Naive B cell (primary cell): ENCODE measurements at regions not wholly inside any gene's neighbourhood (a gene's known extent, or its start where the extent isn't known, plus 50 kb on each side); places are given as distances from the start of the nearest gene placed in this dataset.
"Not testable (repeated sequence)": the region's sequence is repeated elsewhere in the genome, so short reads cannot be mapped to it uniquely, and the experiment has no call there.

ENCODE experiments used
- ATAC-seq, 2 donors: fragments of 150-1000 bp; cut with Tn5 transposase; 2 replicates each; pipeline ENCODE4 v1.10.0; 2021; ENCODE audit warnings: low read depth in 2 of 2, mild to moderate bottlenecking in 2 of 2, moderate library complexity in 2 of 2
- DNase-seq: peaks from one replicate; pipeline ENCODE4 v3.0.0; 2022
- H3K27ac Mint-ChIP-seq, 6 donors: one replicate each; pipeline ENCODE4 v1.8.0; 2020 to 2022; ENCODE audit warnings: mild to moderate bottlenecking in 6 of 6, mixed read lengths in 6 of 6, moderate library complexity in 5 of 6, inconsistent platforms in 2 of 6
- H3K27me3 Mint-ChIP-seq, 3 donors: one replicate each; pipeline ENCODE4 v1.8.0; 2021 to 2022; ENCODE audit warnings: mixed read lengths in 3 of 3, mild to moderate bottlenecking in 1 of 3
- H3K36me3 Mint-ChIP-seq, 2 donors: one replicate each; pipeline ENCODE4 v1.8.0; 2020 to 2022; ENCODE audit warnings: mixed read lengths in 2 of 2, inconsistent platforms in 1 of 2, mild to moderate bottlenecking in 1 of 2
- H3K4me1 Mint-ChIP-seq, 3 donors: one replicate each; pipeline ENCODE4 v1.8.0; 2020 to 2022; ENCODE audit warnings: mixed read lengths in 3 of 3, inconsistent platforms in 1 of 3, mild to moderate bottlenecking in 1 of 3, moderate library complexity in 1 of 3
- H3K4me3 Mint-ChIP-seq, 8 donors: one replicate each; pipeline ENCODE4 v1.8.0; 2020 to 2022; ENCODE audit warnings: mild to moderate bottlenecking in 8 of 8, mixed read lengths in 8 of 8, moderate library complexity in 8 of 8, inconsistent platforms in 2 of 8
- H3K9me3 Mint-ChIP-seq, 7 donors: one replicate each; pipeline ENCODE4 v1.8.0; 2020 to 2022; ENCODE audit warnings: mixed read lengths in 7 of 7, mild to moderate bottlenecking in 5 of 7, inconsistent platforms in 2 of 7, moderate library complexity in 1 of 7

DNA sequence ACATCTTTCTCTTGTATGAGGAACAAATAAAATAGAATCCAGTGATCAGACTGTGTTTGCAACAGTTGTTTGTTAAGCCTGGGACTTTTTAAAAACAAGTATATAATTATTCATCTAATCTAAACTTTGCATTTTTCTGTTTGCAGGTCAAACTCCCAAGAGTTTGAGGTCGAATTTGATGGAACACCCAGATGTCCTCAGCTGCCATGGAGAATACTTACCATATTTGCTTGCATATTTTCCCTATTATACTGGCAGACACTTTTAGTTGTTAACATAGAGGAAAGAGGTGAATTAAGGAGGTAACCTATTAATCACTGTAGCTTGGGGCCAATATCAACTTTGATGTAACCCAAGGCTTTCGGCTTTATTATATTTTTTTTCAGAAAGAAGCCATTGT, 401.5 kb upstream of the DIPK2B start:
- ATAC-seq (no peak), DNase-seq (no peak)
- peaks cover 3 to 4% of the 10 kb centered on the region in 2 donors for H3K36me3 Mint-ChIP-seq
- peaks cover 3 to 9% (median 6%) of the 10 kb centered on the region in 7 donors for H3K9me3 Mint-ChIP-seq
- no peak overlapping the region for H3K27ac Mint-ChIP-seq
- no peak overlapping the region for H3K4me3 Mint-ChIP-seq
- H3K4me1 Mint-ChIP-seq: peaks cover 0 to 2% (median 0%) of the 10 kb centered on the region in 3 donors
- no peaks in the 10 kb centered on the region for H3K27me3 Mint-ChIP-seq

DNA sequence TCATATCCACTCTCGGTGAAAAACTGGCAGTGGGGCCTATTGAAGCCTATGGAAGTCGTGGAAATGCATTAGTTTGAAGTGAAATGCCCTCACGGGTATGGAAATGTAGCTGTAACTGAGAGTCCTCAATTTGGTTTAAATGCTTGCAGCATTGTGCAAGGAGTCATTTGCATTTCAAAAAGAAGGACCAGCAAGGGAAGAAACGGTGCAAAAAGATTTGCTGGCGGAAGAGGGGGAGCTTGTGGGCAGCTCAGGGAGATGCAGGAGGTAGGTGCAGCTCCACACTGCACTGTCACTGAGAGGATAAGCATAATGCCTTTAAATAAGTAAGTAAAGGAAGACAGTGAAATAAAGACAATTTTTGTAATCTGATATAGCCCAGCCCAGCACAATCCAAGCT, 400.4 kb upstream of the DIPK2B start:
- no peak overlapping the region for H3K4me3 Mint-ChIP-seq
- H3K9me3 Mint-ChIP-seq: peaks cover 0 to 5% (median 3%) of the 10 kb centered on the region in 7 donors
- peaks cover 0 to 2% (median 0%) of the 10 kb centered on the region in 3 donors for H3K4me1 Mint-ChIP-seq
- H3K27ac Mint-ChIP-seq: peak overlapping the region in 1 of 6 donors; percentile 47
- H3K27me3 Mint-ChIP-seq: no peaks in the 10 kb centered on the region
- no peak for DNase-seq
- no peaks in the 10 kb centered on the region for H3K36me3 Mint-ChIP-seq
- no peak for ATAC-seq

- no peak for ATAC-seq
- Mint-ChIP-seq H3K4me1 (peaks cover 0 to 2% (median 0%) of the 10 kb centered on the region in 3 donors), H3K4me3 (no peak overlapping the region), H3K9me3 (no peaks in the 10 kb centered on the region), H3K27ac (peak overlapping the region in 1 of 6 donors; percentile 72), H3K36me3 (no peaks in the 10 kb centered on the region), H3K27me3 (no peaks in the 10 kb centered on the region)
- no peak for DNase-seq
Measured at GRCh38 chrX:45598861-45599260, 398.2 kb upstream of the DIPK2B start.

DNA sequence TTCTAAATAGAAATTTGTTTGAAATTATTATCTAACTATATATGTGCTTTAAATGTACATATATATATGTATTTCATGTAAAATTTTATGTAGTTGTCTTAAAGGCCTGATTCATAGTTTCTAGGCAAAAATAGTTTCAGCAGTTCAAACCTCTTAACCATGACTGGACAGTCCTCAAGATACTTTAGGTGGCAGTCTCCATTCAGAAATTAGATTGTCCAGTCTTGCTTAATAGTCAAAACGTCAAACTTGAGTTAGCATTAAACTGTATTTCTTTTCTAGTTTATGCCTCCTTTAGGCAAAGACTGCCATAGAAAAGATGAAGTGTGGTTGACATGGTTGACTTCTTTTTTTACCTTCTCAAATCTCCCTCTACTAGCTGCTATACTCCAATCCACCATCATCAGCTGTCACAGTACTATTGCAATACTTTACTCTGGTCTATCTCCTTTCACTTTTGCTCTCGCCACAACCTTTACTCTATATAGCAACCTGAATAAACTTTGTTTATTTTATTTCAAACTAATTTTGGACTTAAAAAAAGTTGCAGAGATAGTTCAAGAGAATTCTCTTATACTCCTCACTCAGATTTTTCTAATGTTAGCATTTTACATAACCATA, 395.6 kb upstream of the DIPK2B start:
- peaks cover 0 to 4% (median 0%) of the 10 kb centered on the region in 7 donors for H3K9me3 Mint-ChIP-seq
- DNase-seq (no peak), ATAC-seq (no peak)
- no peak overlapping the region for H3K4me3 Mint-ChIP-seq
- no peaks in the 10 kb centered on the region for H3K4me1 Mint-ChIP-seq
- no peak overlapping the region for H3K27ac Mint-ChIP-seq
- peaks cover 0 to 8% (median 5%) of the 10 kb centered on the region in 3 donors for H3K27me3 Mint-ChIP-seq
- no peaks in the 10 kb centered on the region for H3K36me3 Mint-ChIP-seq

DNA sequence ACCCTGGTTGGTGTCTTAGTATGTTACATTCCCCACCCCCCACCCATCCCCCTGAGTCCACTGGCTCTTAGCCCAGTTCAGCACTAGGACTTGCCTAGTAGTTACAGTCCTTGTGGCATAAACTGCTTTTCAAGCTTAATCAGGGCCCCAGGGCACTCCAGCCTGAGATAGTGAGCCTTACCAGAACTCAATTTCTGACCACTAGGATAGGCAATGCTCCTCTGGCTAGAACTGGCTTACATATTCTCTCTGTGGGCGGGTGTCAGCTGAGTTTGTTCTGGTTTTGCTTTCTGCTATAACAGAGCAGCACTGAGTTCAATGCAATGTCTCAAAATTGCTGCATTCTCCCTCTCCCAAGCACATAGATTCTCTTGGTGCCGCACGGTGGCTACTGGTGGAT, 391.4 kb upstream of the DIPK2B start:
- H3K9me3 Mint-ChIP-seq: peaks cover 0 to 21% (median 6%) of the 10 kb centered on the region in 7 donors
- no peaks in the 10 kb centered on the region for H3K36me3 Mint-ChIP-seq
- H3K4me1 Mint-ChIP-seq: no peaks in the 10 kb centered on the region
- ATAC-seq (no peak), DNase-seq (no peak)
- no peak overlapping the region for H3K4me3 Mint-ChIP-seq
- H3K27ac Mint-ChIP-seq: no peak overlapping the region
- peaks cover 0 to 8% (median 5%) of the 10 kb centered on the region in 3 donors for H3K27me3 Mint-ChIP-seq

GRCh38 chrX:45591650-45592049, 391.0 kb upstream of the DIPK2B start:
- Mint-ChIP-seq H3K27me3 (peaks cover 0 to 8% (median 5%) of the 10 kb centered on the region in 3 donors), H3K4me1 (no peaks in the 10 kb centered on the region), H3K27ac (no peak overlapping the region), H3K9me3 (peaks cover 0 to 21% (median 6%) of the 10 kb centered on the region in 7 donors), H3K4me3 (no peak overlapping the region), H3K36me3 (no peaks in the 10 kb centered on the region)
- ATAC-seq: no peak
- DNase-seq: no peak

- no peak overlapping the region for H3K4me3 Mint-ChIP-seq
- ATAC-seq (no peak), DNase-seq (no peak)
- no peaks in the 10 kb centered on the region for H3K4me1 Mint-ChIP-seq
- no peaks in the 10 kb centered on the region for H3K27me3 Mint-ChIP-seq
- peaks cover 7 to 8% of the 10 kb centered on the region in 2 donors for H3K36me3 Mint-ChIP-seq
- H3K27ac Mint-ChIP-seq: no peak overlapping the region
- H3K9me3 Mint-ChIP-seq: peaks cover 7 to 35% (median 21%) of the 10 kb centered on the region in 7 donors
Measured at GRCh38 chrX:45584717-45585116, 384.0 kb upstream of the DIPK2B start.

DNA sequence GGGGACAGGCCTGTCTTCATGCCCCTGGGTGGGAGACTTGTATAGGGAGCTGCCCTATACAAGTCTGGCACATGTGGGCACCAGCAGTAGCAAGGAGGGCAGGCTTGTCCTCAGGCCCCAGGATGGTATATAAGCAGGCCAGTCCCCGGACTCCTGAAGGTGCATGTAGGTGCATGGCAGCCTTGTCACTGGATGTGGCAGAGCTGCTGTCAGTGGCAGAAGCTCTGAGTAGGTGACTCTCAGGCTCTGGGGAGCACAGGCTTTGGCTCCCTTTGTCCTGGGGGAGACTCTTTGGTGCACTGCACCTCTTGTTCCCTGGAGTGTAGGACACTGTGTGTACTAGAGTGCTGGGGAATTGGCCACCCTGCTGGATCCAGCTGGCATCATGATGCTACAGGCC, 376.7 kb upstream of the DIPK2B start:
- H3K9me3 Mint-ChIP-seq: peaks cover 13 to 33% (median 25%) of the 10 kb centered on the region in 7 donors
- DNase-seq (no peak), ATAC-seq (no peak)
- no peaks in the 10 kb centered on the region for H3K27me3 Mint-ChIP-seq
- H3K4me1 Mint-ChIP-seq: no peaks in the 10 kb centered on the region
- H3K36me3 Mint-ChIP-seq: peaks cover 12 to 18% of the 10 kb centered on the region in 2 donors
- H3K4me3 Mint-ChIP-seq: no peak overlapping the region
- H3K27ac Mint-ChIP-seq: no peak overlapping the region

DNA sequence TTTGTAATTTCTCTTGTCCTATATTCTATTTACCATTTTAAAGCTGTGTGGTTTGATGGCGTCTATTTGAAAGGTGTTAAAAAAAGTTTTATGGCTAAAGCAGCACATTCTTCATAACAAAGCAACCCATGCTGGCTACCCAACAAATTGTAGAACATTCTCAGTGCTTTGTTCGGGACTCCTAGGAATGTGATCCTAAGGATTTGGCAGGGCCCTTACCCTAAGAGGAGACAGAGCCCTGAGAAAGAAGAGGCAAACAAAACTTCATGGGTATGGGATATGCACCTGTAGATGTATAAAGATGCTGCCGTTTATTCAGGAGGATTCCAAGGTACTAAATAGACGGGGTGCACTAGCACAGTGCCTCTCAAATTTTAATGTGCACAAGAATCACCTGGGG, 370.8 kb upstream of the DIPK2B start:
- Mint-ChIP-seq H3K27me3 (peaks cover 0 to 6% (median 0%) of the 10 kb centered on the region in 3 donors), H3K4me1 (no peaks in the 10 kb centered on the region), H3K27ac (no peak overlapping the region), H3K4me3 (no peak overlapping the region), H3K36me3 (no peaks in the 10 kb centered on the region), H3K9me3 (no peaks in the 10 kb centered on the region)
- no peak for ATAC-seq
- no peak for DNase-seq

DNA sequence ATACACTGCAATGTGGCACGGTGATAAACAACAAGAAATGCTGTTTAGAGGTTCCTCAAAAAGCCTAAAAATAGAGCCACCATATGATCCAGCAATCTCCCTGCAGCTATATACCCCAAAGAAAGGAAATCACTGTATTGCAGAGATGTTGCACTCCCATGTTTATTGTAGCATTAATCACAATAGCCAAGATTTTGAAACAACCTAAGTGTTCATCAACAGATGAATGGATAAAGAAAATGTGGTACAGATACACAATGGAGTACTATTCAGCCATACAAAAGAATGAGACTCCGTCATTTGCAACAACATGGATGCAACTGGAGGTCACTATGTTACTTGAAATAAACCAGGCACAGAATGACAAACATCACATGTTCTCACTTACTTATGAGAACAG, 365.8 kb upstream of the DIPK2B start:
- no peak overlapping the region for H3K4me3 Mint-ChIP-seq
- DNase-seq (no peak), ATAC-seq (no peak)
- no peaks in the 10 kb centered on the region for H3K36me3 Mint-ChIP-seq
- peaks cover 0 to 15% (median 5%) of the 10 kb centered on the region in 3 donors for H3K27me3 Mint-ChIP-seq
- no peaks in the 10 kb centered on the region for H3K4me1 Mint-ChIP-seq
- peaks cover 0 to 9% (median 0%) of the 10 kb centered on the region in 7 donors for H3K9me3 Mint-ChIP-seq
- H3K27ac Mint-ChIP-seq: no peak overlapping the region

- Mint-ChIP-seq H3K4me3 (no peak overlapping the region), H3K4me1 (no peaks in the 10 kb centered on the region), H3K27me3 (peaks cover 0 to 15% (median 11%) of the 10 kb centered on the region in 3 donors), H3K27ac (no peak overlapping the region), H3K36me3 (no peaks in the 10 kb centered on the region), H3K9me3 (peaks cover 0 to 5% (median 0%) of the 10 kb centered on the region in 7 donors)
- DNase-seq: no peak
- ATAC-seq: no peak
Measured at GRCh38 chrX:45557387-45557786, 356.7 kb upstream of the DIPK2B start.

DNA sequence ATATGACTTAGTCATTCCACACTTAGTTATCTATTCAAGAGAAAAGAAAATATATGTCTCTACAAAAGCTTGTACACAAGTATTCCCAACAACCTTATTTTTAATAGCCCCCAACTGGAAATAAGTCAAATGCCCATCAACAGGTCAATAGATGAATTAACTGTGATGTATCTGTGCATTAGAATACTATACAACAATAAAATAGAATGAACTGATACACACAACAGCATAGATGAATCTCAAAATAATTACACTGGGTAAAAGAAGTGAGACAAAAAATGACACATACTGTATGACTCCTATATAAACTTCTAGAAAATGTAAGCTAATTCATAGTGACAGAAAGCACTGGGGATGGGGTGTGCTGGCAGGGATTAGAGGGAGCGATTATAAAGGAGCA, 354.1 kb upstream of the DIPK2B start:
- Mint-ChIP-seq H3K4me3 (no peak overlapping the region), H3K36me3 (no peaks in the 10 kb centered on the region), H3K9me3 (peaks cover 0 to 3% (median 0%) of the 10 kb centered on the region in 7 donors), H3K4me1 (no peaks in the 10 kb centered on the region), H3K27me3 (no peaks in the 10 kb centered on the region), H3K27ac (no peak overlapping the region)
- DNase-seq (no peak), ATAC-seq (no peak)

GRCh38 chrX:45553417-45553816, 352.7 kb upstream of the DIPK2B start:
- no peak overlapping the region for H3K4me3 Mint-ChIP-seq
- no peaks in the 10 kb centered on the region for H3K27me3 Mint-ChIP-seq
- no peaks in the 10 kb centered on the region for H3K36me3 Mint-ChIP-seq
- H3K27ac Mint-ChIP-seq: no peak overlapping the region
- no peak for DNase-seq
- no peaks in the 10 kb centered on the region for H3K4me1 Mint-ChIP-seq
- H3K9me3 Mint-ChIP-seq: peaks cover 0 to 3% (median 0%) of the 10 kb centered on the region in 7 donors
- no peak for ATAC-seq

GRCh38 chrX:45546697-45547096, 346.0 kb upstream of the DIPK2B start:
- not testable (repeated sequence) for DNase-seq, H3K27ac Mint-ChIP-seq, ATAC-seq, H3K4me1 Mint-ChIP-seq, H3K4me3 Mint-ChIP-seq, H3K27me3 Mint-ChIP-seq
- peaks cover 0 to 17% of the 10 kb centered on the region in 2 donors for H3K36me3 Mint-ChIP-seq
- peaks cover 0 to 34% (median 15%) of the 10 kb centered on the region in 7 donors for H3K9me3 Mint-ChIP-seq
